ENCODE measurements at regions not wholly inside any gene's neighbourhood (a gene's known extent, or its start where the extent isn't known, plus 50 kb on each side); places are given as distances from the start of the nearest gene placed in this dataset.

GRCh38 chr9:106713206-106713605, 149.8 kb upstream of the ZNF462 start:
- no peak for TF ChIP-seq CTBP1 (IDR thresholded peaks at IDR 0.05; ENCODE audit: borderline replicate concordance)
- no peak for TF ChIP-seq L3MBTL2 (conservative IDR thresholded peaks at IDR 0.05)
- TF ChIP-seq, protein P1, sequence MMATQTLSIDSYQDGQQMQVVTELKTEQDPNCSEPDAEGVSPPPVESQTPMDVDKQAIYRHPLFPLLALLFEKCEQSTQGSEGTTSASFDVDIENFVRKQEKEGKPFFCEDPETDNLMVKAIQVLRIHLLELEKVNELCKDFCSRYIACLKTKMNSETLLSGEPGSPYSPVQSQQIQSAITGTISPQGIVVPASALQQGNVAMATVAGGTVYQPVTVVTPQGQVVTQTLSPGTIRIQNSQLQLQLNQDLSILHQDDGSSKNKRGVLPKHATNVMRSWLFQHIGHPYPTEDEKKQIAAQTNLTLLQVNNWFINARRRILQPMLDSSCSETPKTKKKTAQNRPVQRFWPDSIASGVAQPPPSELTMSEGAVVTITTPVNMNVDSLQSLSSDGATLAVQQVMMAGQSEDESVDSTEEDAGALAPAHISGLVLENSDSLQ (IDR thresholded peaks at IDR 0.05): no peak
- no peak for TF ChIP-seq BHLHE40 (IDR thresholded peaks at IDR 0.05; ENCODE audit: borderline replicate concordance)
- TF ChIP-seq HDGF (IDR thresholded peaks at IDR 0.05; ENCODE audit: borderline replicate concordance): no peak
- TF ChIP-seq ELF4 (IDR thresholded peaks at IDR 0.05): no peak
- TF ChIP-seq FOXK2 (IDR thresholded peaks at IDR 0.05): no peak
- TF ChIP-seq FOXA1 (IDR thresholded peaks at IDR 0.05): no peak
- TF ChIP-seq SP1 (IDR thresholded peaks at IDR 0.05): no peak
- TF ChIP-seq ARNT (IDR thresholded peaks at IDR 0.05): no peak
- TF ChIP-seq LEF1 (IDR thresholded peaks at IDR 0.05; ENCODE audit: borderline replicate concordance): no peak
- no peak for TF ChIP-seq ZNF384 (IDR thresholded peaks at IDR 0.05)
- no peak for TF ChIP-seq FOXM1 (IDR thresholded peaks at IDR 0.05; ENCODE audit: borderline replicate concordance)
- TF ChIP-seq TARDBP (IDR thresholded peaks at IDR 0.05): no peak
- TF ChIP-seq NFRKB (IDR thresholded peaks at IDR 0.05): no peak
- no peak for TF ChIP-seq SUZ12 (IDR thresholded peaks at IDR 0.05)
- ChIA-PET POLR2A (no interaction called here), CTCF (no interaction called here)
- no peak for DNase-seq (ENCODE audit: extremely low spot score)

- DNase-seq (ENCODE audit: extremely low spot score): no peak
- TF ChIP-seq FOXA1 (IDR thresholded peaks at IDR 0.05): no peak
- TF ChIP-seq ARNT (IDR thresholded peaks at IDR 0.05): no peak
- no peak for TF ChIP-seq HDGF (IDR thresholded peaks at IDR 0.05; ENCODE audit: borderline replicate concordance)
- ChIA-PET CTCF (no interaction called here), POLR2A (no interaction called here)
Observed at GRCh38 chr9:106716820-106717219, 146.1 kb upstream of the ZNF462 start.

DNA sequence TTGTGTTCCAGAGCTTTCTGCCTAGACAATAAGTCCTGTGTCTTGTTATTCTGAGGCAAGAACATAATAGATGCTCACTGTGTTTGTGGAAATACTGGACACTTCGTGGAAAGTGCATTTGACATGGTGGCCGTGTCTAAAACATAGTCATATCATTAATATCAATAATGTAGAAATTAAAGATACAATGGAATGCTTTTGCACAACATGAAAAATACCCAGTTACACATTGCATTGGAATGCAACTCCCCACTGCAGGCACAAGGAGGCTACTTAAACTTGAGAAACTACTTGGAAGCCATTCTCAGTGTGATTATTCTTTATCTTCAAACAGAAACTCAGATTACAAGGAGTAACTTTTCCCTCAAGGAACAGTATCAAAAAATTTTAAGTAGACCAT, 145.3 kb upstream of the ZNF462 start:
- no peak for TF ChIP-seq CTBP1 (IDR thresholded peaks at IDR 0.05; ENCODE audit: borderline replicate concordance)
- TF ChIP-seq BHLHE40 (IDR thresholded peaks at IDR 0.05; ENCODE audit: borderline replicate concordance): no peak
- TF ChIP-seq LEF1 (IDR thresholded peaks at IDR 0.05; ENCODE audit: borderline replicate concordance): no peak
- TF ChIP-seq ELF4 (IDR thresholded peaks at IDR 0.05): no peak
- no peak for TF ChIP-seq FOXK2 (IDR thresholded peaks at IDR 0.05)
- TF ChIP-seq HDGF (IDR thresholded peaks at IDR 0.05; ENCODE audit: borderline replicate concordance): no peak
- no peak for DNase-seq (ENCODE audit: extremely low spot score)
- ChIA-PET POLR2A (no interaction called here), CTCF (no interaction called here)

- ChIA-PET POLR2A (no interaction called here), CTCF (no interaction called here)
- DNase-seq (ENCODE audit: extremely low spot score): no peak
- TF ChIP-seq FOXM1 (IDR thresholded peaks at IDR 0.05; ENCODE audit: borderline replicate concordance): no peak
- no peak for TF ChIP-seq SP1 (IDR thresholded peaks at IDR 0.05)
- TF ChIP-seq TARDBP (IDR thresholded peaks at IDR 0.05): no peak
- no peak for TF ChIP-seq L3MBTL2 (conservative IDR thresholded peaks at IDR 0.05)
Observed at GRCh38 chr9:106718936-106719335, 144.0 kb upstream of the ZNF462 start.

DNA sequence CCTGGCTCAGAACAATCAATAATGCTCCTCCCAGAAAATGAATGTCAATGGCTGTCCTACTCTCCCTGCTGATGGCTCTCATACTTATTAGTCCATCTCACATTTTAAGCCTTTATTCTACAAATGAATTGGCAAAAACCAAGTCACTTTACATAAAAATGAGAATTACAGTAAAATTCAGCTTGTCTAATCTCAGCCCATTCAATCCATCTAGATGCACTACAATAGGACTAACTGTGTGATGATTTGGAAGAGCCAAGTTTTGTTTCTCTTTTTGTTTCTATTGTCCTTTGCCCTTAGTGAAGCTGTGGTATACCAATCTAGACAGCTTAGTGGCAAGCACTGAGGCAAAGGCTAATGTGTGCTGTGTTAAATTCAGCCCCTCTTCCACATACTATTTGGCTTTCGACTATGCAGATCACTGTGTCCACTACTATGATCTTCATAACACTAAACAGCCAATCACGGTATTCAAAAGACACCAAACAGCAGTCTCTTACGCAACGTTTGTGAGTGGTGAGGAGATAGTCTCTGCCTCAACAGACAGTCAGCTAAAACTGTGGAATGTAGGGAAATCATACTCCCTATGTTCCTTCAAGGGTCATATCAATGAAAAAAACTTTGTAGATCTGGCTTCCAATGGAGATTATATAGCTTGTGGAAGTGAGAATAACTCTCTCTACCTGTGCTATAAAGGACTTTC, 140.8 kb upstream of the ZNF462 start:
- no peak for TF ChIP-seq SP1 (IDR thresholded peaks at IDR 0.05)
- no peak for TF ChIP-seq ARNT (IDR thresholded peaks at IDR 0.05)
- no peak for TF ChIP-seq TARDBP (IDR thresholded peaks at IDR 0.05)
- TF ChIP-seq FOXM1 (IDR thresholded peaks at IDR 0.05; ENCODE audit: borderline replicate concordance): no peak
- no peak for TF ChIP-seq SUZ12 (IDR thresholded peaks at IDR 0.05)
- TF ChIP-seq FOXK2 (IDR thresholded peaks at IDR 0.05): no peak
- TF ChIP-seq, protein P1 (IDR thresholded peaks at IDR 0.05): no peak
- TF ChIP-seq L3MBTL2 (conservative IDR thresholded peaks at IDR 0.05): no peak
- no peak for TF ChIP-seq FOXA1 (IDR thresholded peaks at IDR 0.05)
- no peak for TF ChIP-seq HDGF (IDR thresholded peaks at IDR 0.05; ENCODE audit: borderline replicate concordance)
- no peak for TF ChIP-seq ELF4 (IDR thresholded peaks at IDR 0.05)
- TF ChIP-seq LEF1 (IDR thresholded peaks at IDR 0.05; ENCODE audit: borderline replicate concordance): no peak
- no peak for TF ChIP-seq CTBP1 (IDR thresholded peaks at IDR 0.05; ENCODE audit: borderline replicate concordance)
- no peak for TF ChIP-seq NFRKB (IDR thresholded peaks at IDR 0.05)
- TF ChIP-seq ZNF384 (IDR thresholded peaks at IDR 0.05): no peak
- no peak for TF ChIP-seq BHLHE40 (IDR thresholded peaks at IDR 0.05; ENCODE audit: borderline replicate concordance)
- DNase-seq (ENCODE audit: extremely low spot score): no peak
- ChIA-PET POLR2A (no interaction called here), CTCF (no interaction called here)

- CTCF ChIA-PET: no interaction called here
- DNase-seq (ENCODE audit: extremely low spot score): no peak
- TF ChIP-seq LEF1 (IDR thresholded peaks at IDR 0.05; ENCODE audit: borderline replicate concordance): no peak
- no peak for TF ChIP-seq FOXA1 (IDR thresholded peaks at IDR 0.05)
- TF ChIP-seq FOXK2 (IDR thresholded peaks at IDR 0.05): no peak
- TF ChIP-seq, protein P1 (IDR thresholded peaks at IDR 0.05): no peak
- TF ChIP-seq TARDBP (IDR thresholded peaks at IDR 0.05): no peak
- no peak for TF ChIP-seq L3MBTL2 (conservative IDR thresholded peaks at IDR 0.05)
- no peak for TF ChIP-seq ARNT (IDR thresholded peaks at IDR 0.05)
- TF ChIP-seq ZNF384 (IDR thresholded peaks at IDR 0.05): no peak
- TF ChIP-seq SP1 (IDR thresholded peaks at IDR 0.05): no peak
- TF ChIP-seq CTBP1 (IDR thresholded peaks at IDR 0.05; ENCODE audit: borderline replicate concordance): no peak
- TF ChIP-seq NFRKB (IDR thresholded peaks at IDR 0.05): no peak
- no peak for TF ChIP-seq HDGF (IDR thresholded peaks at IDR 0.05; ENCODE audit: borderline replicate concordance)
- TF ChIP-seq ELF4 (IDR thresholded peaks at IDR 0.05): no peak
- TF ChIP-seq FOXM1 (IDR thresholded peaks at IDR 0.05; ENCODE audit: borderline replicate concordance): no peak
- TF ChIP-seq SUZ12 (IDR thresholded peaks at IDR 0.05): no peak
- POLR2A ChIA-PET: no interaction called here
Observed at GRCh38 chr9:106723926-106724325, 139.0 kb upstream of the ZNF462 start.
